PFSK-1 (cell line): ENCODE measurements at regions not wholly inside any gene's neighbourhood (a gene's known extent, or its start where the extent isn't known, plus 50 kb on each side); places are given as distances from the start of the nearest gene placed in this dataset.

Source experiments
- POLR2AphosphoS5 ChIP-seq: IDR thresholded peaks from 2 replicates; pipeline ENCODE4 v1.6.1; 2012; ENCODE audit warnings: low read depth, mild to moderate bottlenecking, control low read depth, low read length, moderate library complexity
- TAF1 ChIP-seq: IDR thresholded peaks from 2 replicates; pipeline ENCODE4 v1.6.1; 2012; ENCODE audit warnings: low read length, control low read depth, borderline replicate concordance; ENCODE audit not compliant: insufficient read depth

- TF ChIP-seq TAF1 (no peak), POLR2AphosphoS5 (no peak)
Measured at GRCh38 chr6:21777846-21778245, 184.3 kb downstream of the SOX4 start.
